Naive B cell (primary cell): ENCODE measurements at regions not wholly inside any gene's neighbourhood (a gene's known extent, or its start where the extent isn't known, plus 50 kb on each side); places are given as distances from the start of the nearest gene placed in this dataset.

Experiments used
- ATAC-seq, 2 donors: fragments of 150-1000 bp; cut with Tn5 transposase; 2 replicates each; pipeline ENCODE4 v1.10.0; 2021; ENCODE audit warnings: low read depth in 2 of 2, mild to moderate bottlenecking in 2 of 2, moderate library complexity in 2 of 2
- DNase-seq: peaks from one replicate; pipeline ENCODE4 v3.0.0; 2022
- H3K27ac Mint-ChIP-seq, 6 donors: one replicate each; pipeline ENCODE4 v1.8.0; 2020 to 2022; ENCODE audit warnings: mild to moderate bottlenecking in 6 of 6, mixed read lengths in 6 of 6, moderate library complexity in 5 of 6, inconsistent platforms in 2 of 6
- H3K27me3 Mint-ChIP-seq, 3 donors: one replicate each; pipeline ENCODE4 v1.8.0; 2021 to 2022; ENCODE audit warnings: mixed read lengths in 3 of 3, mild to moderate bottlenecking in 1 of 3
- H3K36me3 Mint-ChIP-seq, 2 donors: one replicate each; pipeline ENCODE4 v1.8.0; 2020 to 2022; ENCODE audit warnings: mixed read lengths in 2 of 2, inconsistent platforms in 1 of 2, mild to moderate bottlenecking in 1 of 2
- H3K4me1 Mint-ChIP-seq, 3 donors: one replicate each; pipeline ENCODE4 v1.8.0; 2020 to 2022; ENCODE audit warnings: mixed read lengths in 3 of 3, inconsistent platforms in 1 of 3, mild to moderate bottlenecking in 1 of 3, moderate library complexity in 1 of 3
- H3K4me3 Mint-ChIP-seq, 8 donors: one replicate each; pipeline ENCODE4 v1.8.0; 2020 to 2022; ENCODE audit warnings: mild to moderate bottlenecking in 8 of 8, mixed read lengths in 8 of 8, moderate library complexity in 8 of 8, inconsistent platforms in 2 of 8
- H3K9me3 Mint-ChIP-seq, 7 donors: one replicate each; pipeline ENCODE4 v1.8.0; 2020 to 2022; ENCODE audit warnings: mixed read lengths in 7 of 7, mild to moderate bottlenecking in 5 of 7, inconsistent platforms in 2 of 7, moderate library complexity in 1 of 7

- Mint-ChIP-seq H3K9me3 (peaks cover 4 to 15% (median 8%) of the 10 kb centered on the region in 7 donors), H3K27me3 (peaks cover 0 to 4% (median 0%) of the 10 kb centered on the region in 3 donors), H3K4me3 (no peak overlapping the region), H3K36me3 (peaks cover 0 to 5% of the 10 kb centered on the region in 2 donors), H3K4me1 (no peaks in the 10 kb centered on the region), H3K27ac (no peak overlapping the region)
- no peak for ATAC-seq
- DNase-seq: no peak
Observed at GRCh38 chr13:100875392-100876043, 200.9 kb upstream of the TMTC4 start.

GRCh38 chr13:100872761-100873160 lies 198.2 kb upstream of the TMTC4 start:
- Mint-ChIP-seq H3K4me3 (no peak overlapping the region), H3K27me3 (peaks cover 0 to 4% (median 0%) of the 10 kb centered on the region in 3 donors), H3K9me3 (peaks cover 8 to 20% (median 10%) of the 10 kb centered on the region in 7 donors), H3K36me3 (peaks cover 0 to 5% of the 10 kb centered on the region in 2 donors), H3K4me1 (no peaks in the 10 kb centered on the region), H3K27ac (no peak overlapping the region)
- no peak for ATAC-seq
- no peak for DNase-seq

DNA sequence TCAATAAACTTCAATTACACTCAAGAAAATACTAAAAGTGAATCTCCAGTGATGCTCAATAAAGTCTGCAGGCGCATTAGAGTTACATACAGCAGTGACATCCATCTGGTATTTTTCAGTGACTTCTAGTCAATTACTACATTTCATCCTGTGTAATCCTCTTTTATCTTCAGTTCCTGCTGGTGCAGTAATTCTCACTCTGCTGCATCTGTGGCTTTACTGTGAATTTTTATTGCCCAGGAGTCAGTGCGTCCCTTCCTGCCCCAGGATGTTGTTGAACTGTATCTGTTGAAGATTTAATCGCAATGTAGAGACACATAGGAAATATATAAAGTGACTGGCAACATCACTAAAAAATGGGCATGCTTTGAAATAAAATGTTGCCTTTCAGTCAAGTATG lies 196.3 kb upstream of the TMTC4 start:
- no peak overlapping the region for H3K27ac Mint-ChIP-seq

GRCh38 chr13:100860866-100861265 lies 186.3 kb upstream of the TMTC4 start:
- Mint-ChIP-seq H3K27ac (no peak overlapping the region), H3K4me1 (no peaks in the 10 kb centered on the region), H3K27me3 (no peaks in the 10 kb centered on the region), H3K36me3 (peaks cover 0 to 7% of the 10 kb centered on the region in 2 donors), H3K4me3 (no peak overlapping the region), H3K9me3 (peaks cover 0 to 32% (median 5%) of the 10 kb centered on the region in 7 donors)
- ATAC-seq: no peak
- no peak for DNase-seq

More for the DNA sequence above, 196.3 kb upstream of the TMTC4 start:
- Mint-ChIP-seq H3K4me1 (no peaks in the 10 kb centered on the region), H3K27me3 (peaks cover 0 to 4% (median 0%) of the 10 kb centered on the region in 3 donors), H3K9me3 (peaks cover 6 to 30% (median 18%) of the 10 kb centered on the region in 7 donors), H3K4me3 (no peak overlapping the region), H3K36me3 (peaks cover 0 to 5% of the 10 kb centered on the region in 2 donors)
- ATAC-seq (no peak), DNase-seq (no peak)

DNA sequence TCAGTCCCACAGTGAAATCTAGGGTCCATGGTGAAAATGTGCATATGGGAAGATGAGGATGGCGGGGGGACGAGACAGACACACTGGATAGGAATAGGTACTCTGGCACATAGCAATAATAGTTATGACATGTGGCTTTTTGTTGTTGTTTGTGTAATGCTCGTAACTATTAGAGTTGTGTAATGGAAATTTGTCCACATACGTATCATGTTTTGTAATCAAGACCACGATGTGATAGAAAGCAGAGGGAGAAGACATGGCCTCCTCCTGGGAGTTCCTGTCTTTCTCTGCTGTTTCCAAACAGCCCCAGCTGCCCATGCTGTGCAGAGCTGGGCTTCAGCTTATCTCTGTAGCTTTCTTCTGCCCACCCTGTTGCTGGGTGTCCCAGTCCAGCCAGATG lies 185.3 kb upstream of the TMTC4 start:
- ATAC-seq (no peak), DNase-seq (no peak)
- no peak overlapping the region for H3K4me3 Mint-ChIP-seq
- no peaks in the 10 kb centered on the region for H3K4me1 Mint-ChIP-seq
- H3K27ac Mint-ChIP-seq: no peak overlapping the region
- peaks cover 0 to 6% of the 10 kb centered on the region in 2 donors for H3K36me3 Mint-ChIP-seq
- H3K27me3 Mint-ChIP-seq: no peaks in the 10 kb centered on the region
- peaks cover 0 to 25% (median 2%) of the 10 kb centered on the region in 7 donors for H3K9me3 Mint-ChIP-seq

GRCh38 chr13:100855151-100855550 lies 180.6 kb upstream of the TMTC4 start:
- no peak for DNase-seq
- H3K9me3 Mint-ChIP-seq: peaks cover 0 to 5% (median under 1%) of the 10 kb centered on the region in 7 donors
- no peaks in the 10 kb centered on the region for H3K4me1 Mint-ChIP-seq
- no peak overlapping the region for H3K4me3 Mint-ChIP-seq
- no peak overlapping the region for H3K27ac Mint-ChIP-seq
- no peaks in the 10 kb centered on the region for H3K27me3 Mint-ChIP-seq
- no peaks in the 10 kb centered on the region for H3K36me3 Mint-ChIP-seq
- ATAC-seq: no peak

GRCh38 chr13:100854006-100854405 lies 179.4 kb upstream of the TMTC4 start:
- no peaks in the 10 kb centered on the region for H3K4me1 Mint-ChIP-seq
- ATAC-seq (no peak), DNase-seq (no peak)
- no peaks in the 10 kb centered on the region for H3K27me3 Mint-ChIP-seq
- peaks cover 0 to 11% (median 4%) of the 10 kb centered on the region in 7 donors for H3K9me3 Mint-ChIP-seq
- H3K36me3 Mint-ChIP-seq: no peaks in the 10 kb centered on the region
- no peak overlapping the region for H3K27ac Mint-ChIP-seq
- H3K4me3 Mint-ChIP-seq: no peak overlapping the region

DNA sequence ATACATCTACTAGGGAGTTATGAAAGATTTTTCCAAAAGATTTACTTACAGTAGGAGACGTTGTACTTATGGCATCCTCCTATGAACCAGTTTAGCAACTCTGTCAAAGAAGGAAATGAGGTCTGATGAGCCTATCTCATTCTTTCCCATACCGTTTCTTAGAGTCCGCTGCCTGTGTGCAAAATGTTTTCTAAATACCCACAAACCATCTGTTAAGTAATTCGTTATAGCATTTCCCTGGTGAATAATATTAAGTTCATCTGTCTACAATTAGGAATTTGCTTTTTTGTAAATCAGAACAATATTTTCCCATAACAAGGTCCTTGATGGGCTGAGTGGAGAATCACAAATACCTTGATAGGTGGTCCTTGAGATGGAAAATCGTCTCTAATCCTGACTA lies 178.8 kb upstream of the TMTC4 start:
- no peaks in the 10 kb centered on the region for H3K27me3 Mint-ChIP-seq
- H3K4me1 Mint-ChIP-seq: no peaks in the 10 kb centered on the region
- no peak for DNase-seq
- ATAC-seq: no peak
- no peaks in the 10 kb centered on the region for H3K36me3 Mint-ChIP-seq
- H3K9me3 Mint-ChIP-seq: peaks cover 0 to 11% (median 4%) of the 10 kb centered on the region in 7 donors
- H3K27ac Mint-ChIP-seq: no peak overlapping the region
- H3K4me3 Mint-ChIP-seq: no peak overlapping the region

GRCh38 chr13:100852146-100852545 lies 177.6 kb upstream of the TMTC4 start:
- no peak overlapping the region for H3K27ac Mint-ChIP-seq

GRCh38 chr13:100848304-100848703 lies 173.7 kb upstream of the TMTC4 start:
- peaks cover 0 to 2% (median 0%) of the 10 kb centered on the region in 3 donors for H3K27me3 Mint-ChIP-seq
- DNase-seq (no peak), ATAC-seq (no peak)
- no peak overlapping the region for H3K27ac Mint-ChIP-seq
- no peaks in the 10 kb centered on the region for H3K36me3 Mint-ChIP-seq
- no peak overlapping the region for H3K4me3 Mint-ChIP-seq
- no peaks in the 10 kb centered on the region for H3K4me1 Mint-ChIP-seq
- peaks cover 0 to 11% (median 5%) of the 10 kb centered on the region in 7 donors for H3K9me3 Mint-ChIP-seq

More at GRCh38 chr13:100852146-100852545, 177.6 kb upstream of the TMTC4 start:
- no peak for DNase-seq
- Mint-ChIP-seq H3K4me1 (no peaks in the 10 kb centered on the region), H3K4me3 (no peak overlapping the region), H3K27me3 (no peaks in the 10 kb centered on the region), H3K9me3 (peaks cover 0 to 11% (median 5%) of the 10 kb centered on the region in 7 donors), H3K36me3 (no peaks in the 10 kb centered on the region)
- ATAC-seq: no peak

- ATAC-seq (no peak), DNase-seq (no peak)
- H3K4me1 Mint-ChIP-seq: no peaks in the 10 kb centered on the region
- H3K27ac Mint-ChIP-seq: no peak overlapping the region
- H3K27me3 Mint-ChIP-seq: peaks cover 0 to 6% (median 0%) of the 10 kb centered on the region in 3 donors
- H3K9me3 Mint-ChIP-seq: peaks cover 0 to 13% (median 6%) of the 10 kb centered on the region in 7 donors
- H3K36me3 Mint-ChIP-seq: no peaks in the 10 kb centered on the region
- no peak overlapping the region for H3K4me3 Mint-ChIP-seq
Observed at GRCh38 chr13:100845128-100845757, 170.6 kb upstream of the TMTC4 start.

DNA sequence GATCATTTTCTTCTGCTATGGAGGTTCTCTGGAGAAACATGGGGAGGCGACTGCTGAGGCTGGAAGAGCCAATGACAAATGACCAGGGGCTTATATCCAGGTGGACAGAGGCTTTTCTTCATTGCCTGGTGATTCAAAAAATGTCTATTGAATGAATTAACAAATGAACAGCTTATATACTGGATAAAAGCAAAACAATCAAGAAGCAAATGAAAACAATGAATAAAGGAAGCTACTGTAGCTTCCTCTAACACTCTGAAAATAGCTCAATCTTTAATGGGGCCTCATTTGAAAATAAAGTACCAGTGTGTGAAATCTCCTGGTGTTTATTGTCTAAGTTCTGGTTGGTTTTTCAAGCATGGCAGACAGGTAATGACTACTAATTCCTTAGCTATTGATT lies 167.5 kb upstream of the TMTC4 start:
- peaks cover 0 to 10% (median 0%) of the 10 kb centered on the region in 7 donors for H3K9me3 Mint-ChIP-seq

GRCh38 chr13:100838387-100838786 lies 163.8 kb upstream of the TMTC4 start:
- Mint-ChIP-seq H3K4me3 (no peak overlapping the region), H3K27ac (no peak overlapping the region), H3K36me3 (no peaks in the 10 kb centered on the region), H3K9me3 (peaks cover 0 to 10% (median 0%) of the 10 kb centered on the region in 7 donors), H3K4me1 (no peaks in the 10 kb centered on the region), H3K27me3 (peaks cover 0 to 10% (median 0%) of the 10 kb centered on the region in 3 donors)
- DNase-seq (no peak), ATAC-seq (no peak)

More for the DNA sequence above, 167.5 kb upstream of the TMTC4 start:
- no peak overlapping the region for H3K4me3 Mint-ChIP-seq
- DNase-seq (no peak), ATAC-seq (no peak)
- peaks cover 0 to 10% (median 0%) of the 10 kb centered on the region in 3 donors for H3K27me3 Mint-ChIP-seq
- H3K27ac Mint-ChIP-seq: no peak overlapping the region
- H3K36me3 Mint-ChIP-seq: no peaks in the 10 kb centered on the region
- H3K4me1 Mint-ChIP-seq: no peaks in the 10 kb centered on the region

- Mint-ChIP-seq H3K27me3 (peaks cover 0 to 5% (median 4%) of the 10 kb centered on the region in 3 donors), H3K9me3 (peaks cover 0 to 6% (median 0%) of the 10 kb centered on the region in 7 donors), H3K27ac (no peak overlapping the region), H3K36me3 (no peaks in the 10 kb centered on the region), H3K4me3 (no peak overlapping the region), H3K4me1 (no peaks in the 10 kb centered on the region)
- ATAC-seq (no peak), DNase-seq (no peak)
Observed at GRCh38 chr13:100837631-100838030, 163.0 kb upstream of the TMTC4 start.
